H1 (cell line): ENCODE measurements at regions not wholly inside any gene's neighbourhood (a gene's known extent, or its start where the extent isn't known, plus 50 kb on each side); places are given as distances from the start of the nearest gene placed in this dataset.

ENCODE experiments used
- CTCF ChIA-PET: fragments of 300-600 bp; sonication (Branson Sonifier 250); formaldehyde crosslinking; loops from one replicate; lab custom pipeline; 2021; ENCODE audit not compliant: partially characterized antibody; lab: Charles Lee
- POLR2A ChIA-PET: fragments of 300-600 bp; sonication (Branson Sonifier 250); formaldehyde crosslinking; loops from one replicate; lab custom pipeline; 2021; ENCODE audit warnings: inconsistent platforms; ENCODE audit not compliant: partially characterized antibody; lab: Charles Lee
- DNase-seq, 2 experiments: peaks; one replicate each; pipeline versions ENCODE4 v3.0.0 to v3.0.0-alpha.2; 2010 to 2022; ENCODE audit warnings: low spot score in 2 of 2, low read depth in 1 of 2, mixed read lengths in 1 of 2
- FAIRE-seq: peaks from 2 replicates; lab custom pipeline; 2011; peaks lifted over from hg19 to GRCh38; lab: Jason Lieb, UNC
- H2AFZ ChIP-seq: 2 replicates; pipeline ENCODE4 v1.8.1; 2012; ENCODE audit warnings: low read length, inconsistent platforms
- H2AK5ac ChIP-seq: 2 replicates; pipeline ENCODE4 v1.6.1; 2013; ENCODE audit warnings: low read depth, low read length
- H2BK120ac ChIP-seq: replicated peaks from 2 replicates; pipeline ENCODE3; 2013; ENCODE audit warnings: low read depth, low read length, inconsistent platforms
- H2BK12ac ChIP-seq: 2 replicates; pipeline ENCODE4 v1.6.1; 2013; ENCODE audit warnings: low read depth, low read length
- H2BK15ac ChIP-seq: 2 replicates; pipeline ENCODE4 v1.6.1; 2013; ENCODE audit warnings: low read length
- H2BK20ac ChIP-seq: 2 replicates; pipeline ENCODE4 v1.6.1; 2013; ENCODE audit warnings: low read length
- H2BK5ac ChIP-seq: 2 replicates; pipeline ENCODE4 v1.6.1; 2013; ENCODE audit warnings: low read depth, low read length
- H3K14ac ChIP-seq: 2 replicates; pipeline ENCODE4 v1.6.1; 2013; ENCODE audit warnings: inconsistent platforms; ENCODE audit not compliant: insufficient read length
- H3K18ac ChIP-seq: 2 replicates; pipeline ENCODE4 v1.6.1; 2013; ENCODE audit warnings: low read length; ENCODE audit errors: extremely low read depth
- H3K23ac ChIP-seq: 2 replicates; pipeline ENCODE4 v1.6.1; 2013; ENCODE audit warnings: inconsistent platforms; ENCODE audit not compliant: insufficient read length
- H3K23me2 ChIP-seq: 2 replicates; pipeline ENCODE4 v1.6.1; 2013; ENCODE audit warnings: low read depth, low read length
- H3K27ac ChIP-seq: 2 replicates; pipeline ENCODE4 v1.6.1; 2011; ENCODE audit warnings: low read depth, low read length, inconsistent platforms
- H3K27me3 ChIP-seq, 4 experiments: replicated peaks in 1 of 4; 1 replicate in 1 of 4; 2 replicates in 3 of 4; pipeline versions ENCODE4 v1.6.1 to v1.8.1; 2011 to 2013; ENCODE audit warnings: low read length in 3 of 4, mild to moderate bottlenecking in 3 of 4, inconsistent platforms in 2 of 4, mixed read lengths in 2 of 4, moderate library complexity in 1 of 4; ENCODE audit not compliant: control insufficient read depth in 3 of 4, insufficient read depth in 3 of 4; ENCODE audit errors: extremely low read depth in 1 of 4
- H3K36me3 ChIP-seq, 4 experiments: 2 replicates each; pipeline versions ENCODE4 v1.6.1 to v1.8.1; 2011 to 2013; ENCODE audit warnings: mild to moderate bottlenecking in 4 of 4, low read length in 3 of 4, moderate library complexity in 2 of 4, control low read depth in 1 of 4, inconsistent platforms in 1 of 4; ENCODE audit not compliant: insufficient read depth in 4 of 4, control insufficient read depth in 2 of 4
- H3K4ac ChIP-seq: replicated peaks from 2 replicates; pipeline ENCODE3; 2013; ENCODE audit warnings: low read length, low read depth, mixed read lengths, inconsistent platforms; ENCODE audit not compliant: insufficient read length
- H3K4me1 ChIP-seq, 4 experiments: replicated peaks in 1 of 4; 1 replicate in 1 of 4; 2 replicates in 3 of 4; pipeline versions ENCODE4 v1.6.1 to v1.8.1; 2011 to 2013; ENCODE audit warnings: low read length in 3 of 4, inconsistent platforms in 2 of 4, mixed read lengths in 1 of 4; ENCODE audit not compliant: insufficient read depth in 4 of 4, control insufficient read depth in 3 of 4
- H3K4me2 ChIP-seq, 2 experiments: 2 replicates each; pipeline versions ENCODE4 v1.6.1 to v1.8.1; 2011 to 2013; ENCODE audit warnings: low read depth in 2 of 2, low read length in 2 of 2, control low read depth in 1 of 2, inconsistent platforms in 1 of 2, mild to moderate bottlenecking in 1 of 2; ENCODE audit not compliant: insufficient read depth in 1 of 2
- H3K4me3 ChIP-seq, 4 experiments: fragments of 200-600, 300-600 bp in 1 of 4; sonication (generic), shearing (Covaris generic), sonication (Bioruptor Twin) in 1 of 4; 2 replicates each; pipeline versions ENCODE4 v1.5.1 to v1.8.1; 2011 to 2016; ENCODE audit warnings: low read length in 4 of 4, low read depth in 3 of 4, control low read depth in 2 of 4, inconsistent platforms in 2 of 4, mild to moderate bottlenecking in 2 of 4, mixed read lengths in 1 of 4, moderate library complexity in 1 of 4; ENCODE audit not compliant: insufficient read depth in 2 of 4; ENCODE audit errors: extremely low read depth in 1 of 4
- H3K56ac ChIP-seq: replicated peaks from 2 replicates; pipeline ENCODE3; 2013; ENCODE audit warnings: low read depth, mild to moderate bottlenecking, mixed read lengths, low read length, inconsistent platforms; ENCODE audit not compliant: insufficient read length
- H3K79me1 ChIP-seq: 2 replicates; pipeline ENCODE4 v1.6.1; 2013; ENCODE audit warnings: low read depth, low read length, control low read depth
- H3K79me2 ChIP-seq, 2 experiments: 2 replicates each; pipeline versions ENCODE4 v1.6.1 to v1.8.1; 2012 to 2013; ENCODE audit warnings: low read length in 2 of 2, mild to moderate bottlenecking in 2 of 2, inconsistent platforms in 1 of 2; ENCODE audit not compliant: insufficient read depth in 2 of 2, control insufficient read depth in 1 of 2
- H3K9ac ChIP-seq, 4 experiments: replicated peaks in 1 of 4; 1 replicate in 1 of 4; 2 replicates in 3 of 4; pipeline versions ENCODE4 v1.6.1 to v1.8.1; 2011 to 2013; ENCODE audit warnings: low read depth in 3 of 4, low read length in 3 of 4, control low read depth in 2 of 4, mild to moderate bottlenecking in 2 of 4, moderate library complexity in 2 of 4, inconsistent platforms in 1 of 4; ENCODE audit errors: extremely low read depth in 1 of 4
- H3K9me3 ChIP-seq, 2 experiments: 2 replicates each; pipeline versions ENCODE4 v1.6.1 to v1.8.1; 2012 to 2013; ENCODE audit warnings: mild to moderate bottlenecking in 2 of 2, moderate library complexity in 2 of 2, control low read depth in 1 of 2, inconsistent platforms in 1 of 2, low read depth in 1 of 2, low read length in 1 of 2, mixed read lengths in 1 of 2; ENCODE audit not compliant: insufficient read depth in 2 of 2
- H4K20me1 ChIP-seq, 2 experiments: replicated peaks in 1 of 2; 2 replicates each; pipeline versions ENCODE3 to v1.8.1; 2011 to 2013; ENCODE audit warnings: inconsistent platforms in 2 of 2, low read length in 2 of 2, mild to moderate bottlenecking in 1 of 2; ENCODE audit not compliant: insufficient read depth in 2 of 2, control insufficient read depth in 1 of 2
- H4K5ac ChIP-seq: 2 replicates; pipeline ENCODE4 v1.6.1; 2013; ENCODE audit warnings: low read length, low read depth, mixed read lengths, inconsistent platforms; ENCODE audit not compliant: insufficient read length
- H4K8ac ChIP-seq: 2 replicates; pipeline ENCODE4 v1.8.0; 2013; ENCODE audit warnings: mild to moderate bottlenecking, moderate library complexity, low read length, inconsistent platforms; ENCODE audit not compliant: insufficient read depth; ENCODE audit errors: extremely low read depth
- H4K91ac ChIP-seq: replicated peaks from 2 replicates; pipeline ENCODE3; 2013; ENCODE audit warnings: low read length, mixed read lengths, inconsistent platforms; ENCODE audit not compliant: insufficient read length
- CHD2 ChIP-seq: IDR thresholded peaks from 2 replicates; pipeline ENCODE4 v1.6.1; 2012; ENCODE audit warnings: low read length, improper control_type of control experiment
- RXRA ChIP-seq: IDR thresholded peaks from 2 replicates; pipeline ENCODE4 v1.6.1; 2011; ENCODE audit warnings: low read depth, mild to moderate bottlenecking, low read length, moderate library complexity; ENCODE audit not compliant: insufficient read depth
- ZNF274 ChIP-seq: IDR thresholded peaks from 2 replicates; pipeline ENCODE4 v1.7.0; 2012; ENCODE audit warnings: low read length, borderline replicate concordance; ENCODE audit errors: extremely low read depth
- WGBS, 2 experiments: shearing (Covaris generic) in 1 of 2; methylation state at CpG; one replicate each; pipeline versions ENCODE4 v1.1.6 to v1.1.7; 2013 to 2015; ENCODE audit warnings: low lambda C conversion rate in 2 of 2, mixed read lengths in 2 of 2, inconsistent platforms in 1 of 2, low coverage in 1 of 2, missing lambda C conversion rate in 1 of 2; ENCODE audit not compliant: insufficient replicate concordance in 2 of 2, insufficient coverage in 1 of 2, insufficient read length in 1 of 2; ENCODE audit errors: extremely low coverage in 1 of 2, missing lambda C conversion rate in 1 of 2; 5-methylcytosine and 5-hydroxymethylcytosine counted together

GRCh38 chr18:47434214-47434746 is 182.8 kb upstream of the SKOR2 start:
- Histone ChIP-seq H3K9me3 (no peaks in the 10 kb centered on the region), H3K4ac (no peak overlapping the region), H3K9ac (no peak overlapping the region), H2AFZ (no peak overlapping the region), H2BK20ac (no peak overlapping the region), H4K91ac (no peak overlapping the region), H2BK5ac (no peak overlapping the region), H3K23me2 (no peaks in the 10 kb centered on the region), H3K27me3 (no peaks in the 10 kb centered on the region; a peak in 1 of 7 replicates), H2BK12ac (no peak overlapping the region), H4K5ac (no peak overlapping the region), H4K8ac (no peak overlapping the region), H4K20me1 (no peaks in the 10 kb centered on the region), H3K27ac (no peak overlapping the region), H3K4me2 (no peak overlapping the region), H3K4me3 (no peak overlapping the region), H3K14ac (no peak overlapping the region), H3K18ac (no peak overlapping the region), H3K56ac (no peak overlapping the region), H3K36me3 (no peaks in the 10 kb centered on the region), H3K79me2 (no peaks in the 10 kb centered on the region), H2BK15ac (no peak overlapping the region), H3K79me1 (no peaks in the 10 kb centered on the region), H2AK5ac (no peak overlapping the region), H3K4me1 (no peaks in the 10 kb centered on the region), H2BK120ac (no peak overlapping the region), H3K23ac (no peak overlapping the region)
- ChIA-PET CTCF (interaction anchor here (1.1 to 1.5 kb wide), 2 partner anchors 28 to 37 kb away, joined by 3 read pairs; no protein-coding TSS in a partner anchor), POLR2A (no interaction called here)
- FAIRE-seq (no peak), DNase-seq (no peak)
- 92% methylated on average over 1 of the region's 1 CpG; no CpG with 5 or more reads in 1 of the 2 experiments for WGBS, 2 experiments
- TF ChIP-seq ZNF274 (no peak), RXRA (no peak), CHD2 (no peak)
